T-helper 2 cell treated with Interferon-gamma antibody and Interleukin-4, amounts not matched to agents 5 μg/mL and 100 μg/mL, for 36 hours (primary cell): ENCODE measurements at regions not wholly inside any gene's neighbourhood (a gene's known extent, or its start where the extent isn't known, plus 50 kb on each side); places are given as distances from the start of the nearest gene placed in this dataset.
"Not testable (repeated sequence)": the region's sequence is repeated elsewhere in the genome, so short reads cannot be mapped to it uniquely, and the experiment has no call there.

Source experiments
- DNase-seq: peaks from one replicate; pipeline ENCODE4 v3.0.0; 2021; ENCODE audit warnings: low spot score
- H3K27ac Mint-ChIP-seq: one replicate; pipeline ENCODE4 v1.8.0; 2021; ENCODE audit warnings: mild to moderate bottlenecking, mixed read lengths
- H3K27me3 Mint-ChIP-seq: one replicate; pipeline ENCODE4 v1.8.0; 2021; ENCODE audit warnings: low read depth, mixed read lengths
- H3K36me3 Mint-ChIP-seq: one replicate; pipeline ENCODE4 v1.8.0; 2021; ENCODE audit warnings: low read depth, mixed read lengths
- H3K4me1 Mint-ChIP-seq: one replicate; pipeline ENCODE4 v1.8.0; 2021; ENCODE audit warnings: low read depth, mixed read lengths
- H3K4me3 Mint-ChIP-seq: one replicate; pipeline ENCODE4 v1.8.0; 2022; ENCODE audit warnings: mild to moderate bottlenecking, moderate library complexity, mixed read lengths
- H3K9me3 Mint-ChIP-seq: one replicate; pipeline ENCODE4 v1.8.0; 2021; ENCODE audit warnings: mixed read lengths

DNA sequence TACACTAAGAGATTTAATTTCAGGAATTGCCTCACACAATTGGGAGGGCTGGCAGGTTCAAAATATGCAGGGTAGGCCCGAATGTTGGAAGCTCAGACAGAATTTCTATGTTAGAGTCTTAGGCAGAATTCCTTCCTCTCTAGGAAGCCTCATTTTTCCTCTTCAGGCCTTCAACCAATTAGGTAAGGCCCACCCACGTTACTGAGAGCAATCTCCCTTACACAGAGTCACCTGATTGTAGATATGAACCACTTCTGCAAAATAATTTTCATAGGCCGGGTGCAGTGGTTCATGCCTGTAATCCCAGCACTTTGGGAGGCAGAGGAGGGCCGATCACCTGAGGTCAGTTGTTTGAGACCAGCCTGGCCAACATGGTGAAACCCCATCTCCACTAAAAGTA, 50.2 kb upstream of the HIVEP1 start:
- Mint-ChIP-seq H3K9me3 (no peaks in the 10 kb centered on the region), H3K27ac (no peak overlapping the region), H3K36me3 (no peaks in the 10 kb centered on the region), H3K4me1 (no peaks in the 10 kb centered on the region), H3K27me3 (peaks cover 10% of the 10 kb centered on the region), H3K4me3 (no peak overlapping the region)
- DNase-seq = no peak

DNA sequence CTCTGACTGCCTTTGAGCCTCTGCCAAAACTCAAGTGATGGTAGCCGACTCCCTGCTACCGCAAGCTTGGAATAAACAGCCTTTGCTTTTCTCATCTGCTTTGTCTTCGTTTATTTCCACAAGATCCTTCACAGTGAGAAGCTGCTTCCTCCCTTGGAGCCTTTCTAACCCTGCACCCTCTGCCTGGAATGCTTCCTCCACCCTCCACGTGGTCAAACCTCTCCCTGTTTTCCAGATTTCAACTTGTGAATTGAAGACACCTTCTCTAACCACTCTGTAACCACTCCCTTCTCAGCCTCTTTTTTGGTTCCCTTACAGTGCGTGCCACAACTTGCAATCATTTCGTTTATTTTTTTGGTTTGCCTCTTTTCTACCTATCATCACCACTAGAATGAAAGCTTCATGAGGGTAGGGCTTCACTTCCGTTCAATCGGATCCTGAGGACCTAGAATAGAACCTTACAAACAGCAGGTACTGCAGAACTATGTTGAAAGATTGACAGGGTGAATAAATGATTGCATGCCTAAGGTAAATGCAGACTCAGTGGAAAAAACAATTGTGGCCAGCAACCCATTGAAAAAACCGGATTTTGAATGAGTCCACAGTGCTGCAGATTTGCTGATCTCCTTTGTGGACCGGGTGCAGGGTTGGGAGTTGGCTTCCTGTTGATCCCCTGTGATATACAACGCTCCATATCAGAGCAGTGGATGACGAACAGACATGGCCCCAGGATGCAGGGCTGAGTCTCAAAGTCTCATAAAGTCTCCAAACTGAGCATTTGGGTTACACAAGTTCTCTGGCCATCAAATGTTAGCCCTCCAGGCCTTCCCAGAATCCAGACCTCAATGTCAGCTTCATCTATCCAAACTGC, 51.0 kb upstream of the HIVEP1 start:
- no peaks in the 10 kb centered on the region for H3K4me1 Mint-ChIP-seq
- peaks cover 12% of the 10 kb centered on the region for H3K27me3 Mint-ChIP-seq
- H3K36me3 Mint-ChIP-seq = no peaks in the 10 kb centered on the region
- no peak for DNase-seq
- no peaks in the 10 kb centered on the region for H3K9me3 Mint-ChIP-seq
- H3K27ac Mint-ChIP-seq = no peak overlapping the region
- H3K4me3 Mint-ChIP-seq = no peak overlapping the region

DNA sequence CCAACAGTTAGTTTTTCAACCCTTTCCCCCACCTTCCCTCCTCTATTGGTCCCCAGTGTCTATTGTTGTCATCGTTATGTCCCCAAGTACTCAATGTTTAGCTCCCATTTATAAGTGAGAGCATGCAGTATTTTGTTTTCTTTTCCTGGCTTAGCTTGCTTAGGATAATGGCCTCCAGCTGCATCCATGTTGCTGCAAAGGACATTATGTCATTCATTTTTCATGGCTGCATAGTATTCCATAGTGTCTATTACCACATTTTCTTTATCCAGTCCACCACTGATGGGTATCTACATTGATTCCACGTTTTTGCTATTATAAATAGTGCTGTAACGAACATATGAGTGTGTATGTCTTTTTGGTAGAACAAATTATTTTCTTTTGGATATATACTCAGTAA, 55.3 kb upstream of the HIVEP1 start:
- peaks cover 14% of the 10 kb centered on the region for H3K27me3 Mint-ChIP-seq
- DNase-seq = no peak
- no peaks in the 10 kb centered on the region for H3K4me1 Mint-ChIP-seq
- no peak overlapping the region for H3K4me3 Mint-ChIP-seq
- H3K27ac Mint-ChIP-seq = no peak overlapping the region
- no peaks in the 10 kb centered on the region for H3K9me3 Mint-ChIP-seq
- no peaks in the 10 kb centered on the region for H3K36me3 Mint-ChIP-seq

DNA sequence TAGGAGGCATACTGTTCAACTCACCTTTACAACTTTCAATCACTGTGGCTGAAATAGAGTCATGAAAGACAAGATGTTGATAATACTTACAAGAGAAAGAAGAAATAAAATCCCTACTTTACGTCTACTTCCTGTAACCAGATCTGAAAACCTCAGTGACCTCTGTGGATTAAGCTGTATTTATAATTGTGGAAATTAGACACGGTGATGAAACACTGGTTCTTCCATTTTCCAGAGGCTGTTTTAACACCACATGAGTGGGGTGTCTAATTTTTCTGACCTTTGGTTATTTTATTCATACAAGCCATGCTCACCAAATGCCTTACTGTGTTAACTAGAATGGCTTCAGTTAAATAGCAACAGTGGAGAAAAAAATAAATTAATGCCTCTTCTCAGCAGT, 58.5 kb upstream of the HIVEP1 start:
- no peak for DNase-seq
- Mint-ChIP-seq H3K9me3 (no peaks in the 10 kb centered on the region), H3K27ac (no peak overlapping the region)

DNA sequence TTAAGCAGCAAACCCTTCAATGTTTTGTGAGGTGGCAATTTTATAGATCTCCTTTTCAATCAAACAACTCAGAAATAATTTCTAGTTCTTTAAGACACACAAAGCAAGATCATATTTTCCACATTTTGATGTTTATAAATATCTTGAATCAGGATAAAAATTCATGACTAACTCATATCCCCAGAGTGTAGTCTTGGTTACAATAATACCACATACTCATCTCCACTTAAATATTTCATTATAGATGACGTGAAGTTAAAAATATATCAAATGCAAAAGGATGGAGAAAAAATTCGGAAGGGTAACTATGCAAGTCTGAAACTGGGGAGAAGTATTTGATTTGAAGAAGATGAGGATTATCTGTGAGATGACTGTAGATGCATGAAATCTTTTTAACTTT, 59.8 kb upstream of the HIVEP1 start:
- no peak overlapping the region for H3K27ac Mint-ChIP-seq
- H3K4me1 Mint-ChIP-seq = no peaks in the 10 kb centered on the region
- H3K4me3 Mint-ChIP-seq = no peak overlapping the region
- H3K9me3 Mint-ChIP-seq = no peaks in the 10 kb centered on the region
- no peak for DNase-seq
- H3K27me3 Mint-ChIP-seq = peaks cover 4% of the 10 kb centered on the region
- H3K36me3 Mint-ChIP-seq = no peaks in the 10 kb centered on the region

More for the DNA sequence above, 58.5 kb upstream of the HIVEP1 start:
- Mint-ChIP-seq H3K27me3 (peaks cover 7% of the 10 kb centered on the region), H3K4me1 (no peaks in the 10 kb centered on the region), H3K4me3 (no peak overlapping the region), H3K36me3 (no peaks in the 10 kb centered on the region)

DNA sequence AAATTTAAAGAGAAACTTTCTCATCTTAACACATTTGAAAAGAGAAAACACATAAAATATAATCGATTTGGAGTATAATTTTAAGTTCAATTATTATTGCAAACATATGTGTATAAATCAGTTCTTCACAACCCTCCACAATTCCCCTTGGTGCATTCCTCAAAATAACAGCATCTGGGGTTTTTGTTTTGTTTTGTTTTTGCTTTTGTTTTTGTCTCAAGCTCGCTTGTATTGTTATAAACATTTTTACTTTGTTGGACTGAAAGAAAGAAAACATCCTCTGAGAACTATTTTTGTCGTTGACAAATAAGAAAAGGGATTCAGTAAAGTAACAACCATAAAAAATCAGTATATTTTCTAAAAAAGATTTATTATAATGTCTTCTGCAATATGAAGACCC, 60.2 kb upstream of the HIVEP1 start:
- no peak overlapping the region for H3K4me3 Mint-ChIP-seq
- no peaks in the 10 kb centered on the region for H3K9me3 Mint-ChIP-seq
- H3K27ac Mint-ChIP-seq = no peak overlapping the region
- H3K4me1 Mint-ChIP-seq = no peaks in the 10 kb centered on the region
- no peak for DNase-seq
- H3K36me3 Mint-ChIP-seq = no peaks in the 10 kb centered on the region
- H3K27me3 Mint-ChIP-seq = peaks cover 4% of the 10 kb centered on the region

DNA sequence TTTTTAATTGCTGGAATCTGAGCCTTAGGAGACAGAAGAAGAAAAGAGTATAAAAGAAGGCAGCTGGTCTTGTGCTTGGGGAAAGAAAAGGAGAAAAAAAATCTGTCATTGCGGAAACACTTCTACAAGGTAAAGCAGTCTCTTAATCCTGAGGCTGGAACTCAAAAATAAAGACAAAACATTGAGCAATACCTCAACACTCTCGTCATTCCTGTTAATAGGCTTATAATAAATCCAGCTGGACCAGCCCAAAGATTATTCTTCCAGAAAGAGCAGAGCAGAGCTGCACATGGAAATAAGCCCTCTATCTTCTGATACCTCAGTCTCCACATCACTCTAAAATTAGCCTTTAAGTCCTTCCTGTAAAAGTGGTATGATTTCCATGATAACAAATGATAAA, 62.0 kb upstream of the HIVEP1 start:
- no peak overlapping the region for H3K27ac Mint-ChIP-seq
- no peak overlapping the region for H3K4me3 Mint-ChIP-seq
- H3K27me3 Mint-ChIP-seq = no peaks in the 10 kb centered on the region
- DNase-seq = no peak
- H3K9me3 Mint-ChIP-seq = no peaks in the 10 kb centered on the region
- H3K36me3 Mint-ChIP-seq = no peaks in the 10 kb centered on the region
- no peaks in the 10 kb centered on the region for H3K4me1 Mint-ChIP-seq

DNA sequence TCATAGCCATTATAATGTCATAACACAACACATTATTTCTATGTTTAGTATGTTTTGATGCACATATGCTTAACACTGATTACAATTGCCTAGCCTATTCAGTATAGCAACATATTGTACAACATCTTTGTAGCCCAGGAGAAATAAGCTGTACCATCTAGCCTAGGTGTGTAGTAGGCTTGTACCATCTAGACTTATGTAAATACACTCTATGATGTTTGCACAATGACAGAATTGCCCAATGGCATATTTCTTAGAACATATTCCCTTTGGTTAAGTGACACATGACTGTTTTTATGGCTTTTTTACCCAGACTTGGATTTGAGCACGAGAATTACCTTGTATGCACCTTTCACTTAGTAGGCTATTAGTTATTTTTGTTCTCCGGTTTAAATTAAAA, 64.5 kb upstream of the HIVEP1 start:
- H3K4me3 Mint-ChIP-seq = no peak overlapping the region
- peaks cover under 1% of the 10 kb centered on the region for H3K27me3 Mint-ChIP-seq
- no peaks in the 10 kb centered on the region for H3K9me3 Mint-ChIP-seq
- no peak overlapping the region for H3K27ac Mint-ChIP-seq
- no peaks in the 10 kb centered on the region for H3K36me3 Mint-ChIP-seq
- peaks cover under 1% of the 10 kb centered on the region for H3K4me1 Mint-ChIP-seq
- DNase-seq = no peak

DNA sequence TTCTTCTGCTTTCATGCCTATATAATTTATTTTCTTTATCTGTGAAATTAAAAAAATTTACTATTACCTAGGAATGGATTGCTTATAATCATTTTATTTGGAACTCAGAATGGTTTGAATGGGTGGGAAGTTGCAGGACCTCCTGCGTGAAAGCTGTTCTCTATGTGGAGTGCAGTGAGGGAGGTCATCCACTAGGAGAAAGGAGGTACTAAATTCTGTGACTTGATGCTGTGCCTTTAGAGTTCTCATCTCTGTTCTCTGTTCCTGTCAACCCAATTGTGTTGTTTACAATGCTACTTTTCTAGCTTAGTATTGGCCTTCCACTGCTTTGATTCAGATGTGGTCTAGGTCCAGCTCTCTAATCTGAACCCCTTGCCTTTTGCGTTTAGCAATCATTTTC, 65.0 kb upstream of the HIVEP1 start:
- no peak for DNase-seq
- no peak overlapping the region for H3K27ac Mint-ChIP-seq
- H3K9me3 Mint-ChIP-seq = no peaks in the 10 kb centered on the region
- H3K4me1 Mint-ChIP-seq = peaks cover 5% of the 10 kb centered on the region
- H3K27me3 Mint-ChIP-seq = peaks cover 3% of the 10 kb centered on the region
- H3K36me3 Mint-ChIP-seq = no peaks in the 10 kb centered on the region
- H3K4me3 Mint-ChIP-seq = no peak overlapping the region

DNA sequence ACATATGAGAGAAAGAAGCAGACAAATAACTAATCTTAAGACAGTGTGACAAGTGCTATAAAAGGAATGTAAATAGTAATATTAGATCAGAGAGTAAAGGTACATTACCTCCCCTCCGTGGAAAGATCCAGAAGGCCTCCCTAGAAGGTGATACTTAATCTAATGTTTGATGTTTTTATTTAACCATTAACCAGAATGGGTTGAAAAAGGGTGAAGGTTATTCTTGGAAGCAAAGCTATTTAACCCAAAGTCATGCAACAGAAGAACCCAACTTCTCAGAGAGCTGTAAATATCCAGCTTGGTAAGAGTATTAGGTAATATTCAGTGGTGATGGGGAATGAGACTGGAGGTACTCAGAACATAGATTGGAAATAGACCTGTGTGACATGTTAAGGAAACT, 68.0 kb upstream of the HIVEP1 start:
- no peak for DNase-seq
- H3K36me3 Mint-ChIP-seq = no peaks in the 10 kb centered on the region
- H3K4me3 Mint-ChIP-seq = no peak overlapping the region
- peaks cover 6% of the 10 kb centered on the region for H3K4me1 Mint-ChIP-seq
- no peaks in the 10 kb centered on the region for H3K9me3 Mint-ChIP-seq
- H3K27ac Mint-ChIP-seq = no peak overlapping the region
- H3K27me3 Mint-ChIP-seq = peaks cover 3% of the 10 kb centered on the region

DNA sequence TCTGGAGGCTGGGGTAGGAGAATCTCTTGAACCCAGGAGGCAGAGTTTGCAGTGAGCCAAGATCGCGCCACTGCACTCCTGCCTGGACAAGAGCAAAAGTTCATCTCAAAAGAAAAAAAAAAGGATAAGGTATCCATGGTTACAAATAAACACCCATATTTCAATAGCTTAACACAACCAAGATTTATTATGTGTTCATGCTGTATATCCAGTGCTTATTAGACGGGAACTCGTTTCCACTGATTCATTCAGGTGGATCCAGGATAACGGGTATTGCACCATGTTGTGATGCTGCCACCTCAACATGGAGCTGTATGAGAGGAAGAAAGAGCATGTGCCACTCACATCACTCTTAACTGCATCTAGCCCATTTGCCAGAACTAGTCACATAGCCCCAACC, 69.1 kb upstream of the HIVEP1 start:
- no peak overlapping the region for H3K27ac Mint-ChIP-seq

DNA sequence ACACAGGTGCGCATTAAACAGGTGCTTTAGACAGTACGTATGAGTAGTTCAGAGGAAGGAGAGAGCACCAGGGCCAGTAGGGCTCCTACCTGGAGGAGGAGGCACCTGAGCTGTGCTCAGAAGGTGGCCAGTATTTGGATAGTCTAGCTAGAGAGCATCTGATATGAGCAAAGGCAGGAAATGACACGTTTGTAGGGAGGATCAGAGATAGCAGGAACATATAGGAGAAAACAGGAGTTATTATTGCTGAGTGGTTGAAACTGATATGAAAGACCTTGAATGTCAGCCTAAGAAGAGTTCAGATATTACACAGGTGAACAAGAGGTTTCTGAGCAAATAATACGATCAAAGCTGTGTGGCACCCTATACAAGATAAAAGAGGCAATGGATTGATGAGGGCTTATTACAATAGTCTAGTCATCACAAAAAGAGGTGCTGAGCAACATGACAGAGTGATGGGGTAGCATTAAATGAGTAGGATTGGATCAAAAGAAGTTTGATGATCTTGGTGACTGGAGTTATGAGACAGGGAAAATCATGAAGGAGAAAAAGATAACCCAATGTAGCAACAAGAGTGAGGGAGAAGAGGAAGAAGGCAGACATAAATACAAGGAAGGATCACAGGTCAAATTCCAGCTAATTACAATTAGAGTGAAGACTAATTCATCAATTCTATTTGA, 69.8 kb upstream of the HIVEP1 start:
- H3K9me3 Mint-ChIP-seq = no peaks in the 10 kb centered on the region
- no peaks in the 10 kb centered on the region for H3K36me3 Mint-ChIP-seq
- H3K4me1 Mint-ChIP-seq = peaks cover 7% of the 10 kb centered on the region

More for the DNA sequence above, 69.1 kb upstream of the HIVEP1 start:
- Mint-ChIP-seq H3K9me3 (no peaks in the 10 kb centered on the region), H3K4me3 (no peak overlapping the region), H3K36me3 (no peaks in the 10 kb centered on the region), H3K27me3 (peaks cover 3% of the 10 kb centered on the region), H3K4me1 (peaks cover 7% of the 10 kb centered on the region)
- no peak for DNase-seq

DNA sequence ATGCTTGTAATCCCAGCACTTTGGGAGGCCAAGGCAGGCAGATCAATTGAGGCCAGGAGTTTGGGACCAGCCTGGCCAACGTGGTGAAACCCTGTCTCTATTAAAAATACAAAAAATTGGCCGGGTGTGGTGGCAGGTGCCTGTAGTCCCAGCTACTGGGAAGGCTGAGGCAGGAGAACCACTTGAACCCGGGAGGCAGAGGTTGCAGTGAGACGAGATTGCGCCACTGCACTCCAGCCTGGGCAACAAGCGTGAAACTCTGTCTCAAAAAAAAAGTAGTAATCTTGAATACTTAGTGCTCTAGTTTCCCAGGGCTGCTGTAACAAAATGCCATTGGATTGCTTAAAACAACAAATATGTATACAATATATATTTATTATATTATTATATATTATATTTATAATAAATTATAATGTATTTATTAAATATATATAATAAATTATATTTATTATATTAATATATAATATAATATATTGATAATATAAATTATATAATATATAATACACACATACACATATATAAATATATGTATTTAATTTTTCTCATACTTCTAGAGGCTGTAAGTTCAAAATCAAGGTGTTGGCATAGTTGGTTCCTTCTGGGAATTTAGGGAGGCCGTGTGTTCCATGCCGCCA, 71.5 kb upstream of the HIVEP1 start:
- not testable (repeated sequence) for H3K4me1 Mint-ChIP-seq, H3K4me3 Mint-ChIP-seq, H3K27ac Mint-ChIP-seq, H3K27me3 Mint-ChIP-seq, H3K9me3 Mint-ChIP-seq, H3K36me3 Mint-ChIP-seq, DNase-seq

More for the DNA sequence above, 69.8 kb upstream of the HIVEP1 start:
- Mint-ChIP-seq H3K27me3 (peaks cover 3% of the 10 kb centered on the region), H3K27ac (no peak overlapping the region), H3K4me3 (no peak overlapping the region)
- DNase-seq = no peak

DNA sequence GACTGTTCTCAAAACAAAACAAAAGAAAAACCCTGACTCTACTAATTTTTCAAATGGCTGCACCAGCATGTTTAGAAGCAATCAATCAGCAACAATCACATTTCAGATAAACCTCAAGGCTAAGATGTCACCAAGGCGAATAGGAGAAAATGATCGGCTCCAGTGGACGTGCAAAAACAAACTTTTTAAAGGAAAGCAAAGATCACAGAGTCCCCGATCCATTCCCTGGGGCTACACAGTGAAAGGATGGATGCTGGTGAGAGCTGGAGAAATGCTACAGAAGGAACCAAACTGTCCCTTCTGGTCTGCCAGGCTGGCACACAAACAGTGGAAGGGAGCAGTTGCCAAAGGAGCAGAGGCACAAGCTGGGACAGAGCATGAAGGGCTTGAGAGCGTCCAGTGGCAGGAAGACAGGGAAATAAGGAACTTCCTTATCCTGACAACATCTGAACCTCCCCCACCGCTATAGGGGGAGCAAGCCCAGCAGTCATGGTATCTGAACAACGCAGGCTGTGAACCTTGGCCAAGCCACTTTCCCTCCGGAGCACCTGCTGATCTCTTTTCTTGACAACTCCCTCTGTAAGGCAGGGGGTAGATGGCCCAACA, 73.7 kb upstream of the HIVEP1 start:
- DNase-seq = no peak
- H3K4me3 Mint-ChIP-seq = no peak overlapping the region
- H3K36me3 Mint-ChIP-seq = no peaks in the 10 kb centered on the region
- no peaks in the 10 kb centered on the region for H3K9me3 Mint-ChIP-seq
- H3K27ac Mint-ChIP-seq = no peak overlapping the region
- peaks cover 7% of the 10 kb centered on the region for H3K4me1 Mint-ChIP-seq
- H3K27me3 Mint-ChIP-seq = peaks cover 3% of the 10 kb centered on the region
